HEK293 (cell line): ENCODE measurements at regions not wholly inside any gene's neighbourhood (a gene's known extent, or its start where the extent isn't known, plus 50 kb on each side); places are given as distances from the start of the nearest gene placed in this dataset.

Experiments
- CTCF ChIA-PET: fragments of 350-600 bp; formaldehyde crosslinking; extraction: SDS; loops from one replicate; lab custom pipeline; 2021; ENCODE audit warnings: antibody characterized with exemption; lab: Yijun Ruan, JAX
- POLR2A ChIA-PET: fragments of 300-600 bp; formaldehyde crosslinking; extraction: SDS; loops from one replicate; lab custom pipeline; 2020; ENCODE audit warnings: antibody characterized with exemption, inconsistent platforms; lab: Yijun Ruan, JAX
- H3K27ac ChIP-seq: fragments of 200-500 bp; sonication (Bioruptor generic); 2 replicates; pipeline ENCODE4 v1.5.1; 2014; ENCODE audit warnings: low read depth, low read length, control low read depth, inconsistent platforms; ENCODE audit errors: extremely low read depth
- H3K36me3 ChIP-seq, 2 experiments: fragments of 200-500 bp in 1 of 2; sonication (Bioruptor generic) in 1 of 2; 1 replicate in 1 of 2; 2 replicates in 1 of 2; pipeline ENCODE4 v1.5.1; 2014 to 2017; ENCODE audit warnings: inconsistent platforms in 2 of 2, low read length in 2 of 2; ENCODE audit not compliant: control insufficient read depth in 2 of 2, insufficient read depth in 1 of 2
- H3K4me1 ChIP-seq: fragments of 200-500 bp; sonication (Bioruptor generic); 2 replicates; pipeline ENCODE4 v1.5.1; 2014; ENCODE audit warnings: mild to moderate bottlenecking, low read length, inconsistent platforms; ENCODE audit not compliant: control insufficient read depth, insufficient read depth
- H3K4me3 ChIP-seq: 2 replicates; pipeline ENCODE4 v1.5.1; 2011; ENCODE audit warnings: low read depth, mild to moderate bottlenecking, control low read depth, low read length, moderate library complexity
- H3K9me3 ChIP-seq: fragments of 200-500 bp; sonication (Bioruptor generic); 2 replicates; pipeline ENCODE4 v1.5.1; 2014; ENCODE audit warnings: low read depth, low read length, inconsistent platforms; ENCODE audit not compliant: control insufficient read depth, insufficient read depth
- ZNF48 ChIP-seq: fragments of 450-650 bp; formaldehyde crosslinking; IDR thresholded peaks from 2 replicates; pipeline ENCODE4 v1.5.1; 2016; ENCODE audit warnings: missing biosample characterization, missing genetic modification characterization
- ZNF555 ChIP-seq: fragments of 450-650 bp; formaldehyde crosslinking; conservative IDR thresholded peaks from 2 replicates; pipeline ENCODE4 v1.5.1; 2017; ENCODE audit warnings: missing biosample characterization, mild to moderate bottlenecking, missing genetic modification characterization, inconsistent platforms
- ZNF670 ChIP-seq: fragments of 450-650 bp; formaldehyde crosslinking; IDR thresholded peaks from 2 replicates; pipeline ENCODE4 v1.5.1; 2016; ENCODE audit warnings: missing biosample characterization, missing genetic modification characterization, low read depth
- ZNF76 ChIP-seq: fragments of 450-650 bp; formaldehyde crosslinking; IDR thresholded peaks from 2 replicates; pipeline ENCODE4; 2016; ENCODE audit warnings: low read depth, missing biosample characterization, missing genetic modification characterization, borderline replicate concordance
- TF ChIP-seq, protein P1 (sequence below): fragments of 450-650 bp; formaldehyde crosslinking; IDR thresholded peaks from 2 replicates; pipeline ENCODE4 v1.5.1; 2017; ENCODE audit warnings: missing biosample characterization, missing genetic modification characterization
- TF ChIP-seq, protein P2 (sequence below): fragments of 450-650 bp; formaldehyde crosslinking; IDR thresholded peaks from 2 replicates; pipeline ENCODE4 v1.5.1; 2016; ENCODE audit warnings: missing biosample characterization, missing genetic modification characterization, borderline replicate concordance
- TF ChIP-seq, protein P3 (sequence below): fragments of 450-650 bp; formaldehyde crosslinking; conservative IDR thresholded peaks from 2 replicates; pipeline ENCODE4 v1.5.1; 2016; ENCODE audit warnings: low read depth, missing biosample characterization, missing genetic modification characterization
- TF ChIP-seq, protein P4 (sequence below): fragments of 450-650 bp; IDR thresholded peaks from 2 replicates; pipeline ENCODE4 v1.5.1; 2018; ENCODE audit warnings: missing biosample characterization, missing genetic modification characterization
- TF ChIP-seq, protein P5 (sequence below): fragments of 450-650 bp; formaldehyde crosslinking; IDR thresholded peaks from 2 replicates; pipeline ENCODE4 v1.5.1; 2016; ENCODE audit warnings: missing biosample characterization, missing genetic modification characterization
- TF ChIP-seq, protein P6 (sequence below): fragments of 450-650 bp; formaldehyde crosslinking; IDR thresholded peaks from 2 replicates; pipeline ENCODE4 v1.5.1; 2016; ENCODE audit warnings: missing biosample characterization, missing genetic modification characterization

DNA sequence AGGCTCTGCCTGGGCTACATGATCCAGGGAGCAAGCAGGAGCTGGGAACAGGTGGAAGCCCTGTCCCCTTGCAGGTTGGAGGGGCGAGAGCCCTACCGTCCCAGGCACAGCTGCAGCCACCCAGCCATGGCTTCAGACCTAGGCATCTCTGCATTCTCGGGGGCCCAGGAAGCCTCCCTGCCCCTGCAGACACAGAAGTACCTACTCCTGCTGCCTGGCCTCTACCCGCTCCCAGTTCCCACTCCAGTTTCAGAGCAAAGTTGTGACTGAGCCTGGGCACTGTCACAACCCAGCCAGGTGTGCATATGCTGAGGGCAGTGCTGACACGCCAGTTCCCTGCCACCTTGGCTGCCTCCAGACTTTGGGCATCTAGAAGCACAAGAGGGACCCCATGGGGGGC is 645.9 kb downstream of the HTR1B start:
- Histone ChIP-seq H3K9me3 (no peaks in the 10 kb centered on the region), H3K4me3 (no peak overlapping the region), H3K36me3 (no peaks in the 10 kb centered on the region), H3K4me1 (no peaks in the 10 kb centered on the region), H3K27ac (no peak overlapping the region)
- CTCF ChIA-PET = no interaction called here
- TF ChIP-seq, protein P1, sequence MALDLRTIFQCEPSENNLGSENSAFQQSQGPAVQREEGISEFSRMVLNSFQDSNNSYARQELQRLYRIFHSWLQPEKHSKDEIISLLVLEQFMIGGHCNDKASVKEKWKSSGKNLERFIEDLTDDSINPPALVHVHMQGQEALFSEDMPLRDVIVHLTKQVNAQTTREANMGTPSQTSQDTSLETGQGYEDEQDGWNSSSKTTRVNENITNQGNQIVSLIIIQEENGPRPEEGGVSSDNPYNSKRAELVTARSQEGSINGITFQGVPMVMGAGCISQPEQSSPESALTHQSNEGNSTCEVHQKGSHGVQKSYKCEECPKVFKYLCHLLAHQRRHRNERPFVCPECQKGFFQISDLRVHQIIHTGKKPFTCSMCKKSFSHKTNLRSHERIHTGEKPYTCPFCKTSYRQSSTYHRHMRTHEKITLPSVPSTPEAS (tag by site-specific recombination) = no peak
- TF ChIP-seq, protein P2, sequence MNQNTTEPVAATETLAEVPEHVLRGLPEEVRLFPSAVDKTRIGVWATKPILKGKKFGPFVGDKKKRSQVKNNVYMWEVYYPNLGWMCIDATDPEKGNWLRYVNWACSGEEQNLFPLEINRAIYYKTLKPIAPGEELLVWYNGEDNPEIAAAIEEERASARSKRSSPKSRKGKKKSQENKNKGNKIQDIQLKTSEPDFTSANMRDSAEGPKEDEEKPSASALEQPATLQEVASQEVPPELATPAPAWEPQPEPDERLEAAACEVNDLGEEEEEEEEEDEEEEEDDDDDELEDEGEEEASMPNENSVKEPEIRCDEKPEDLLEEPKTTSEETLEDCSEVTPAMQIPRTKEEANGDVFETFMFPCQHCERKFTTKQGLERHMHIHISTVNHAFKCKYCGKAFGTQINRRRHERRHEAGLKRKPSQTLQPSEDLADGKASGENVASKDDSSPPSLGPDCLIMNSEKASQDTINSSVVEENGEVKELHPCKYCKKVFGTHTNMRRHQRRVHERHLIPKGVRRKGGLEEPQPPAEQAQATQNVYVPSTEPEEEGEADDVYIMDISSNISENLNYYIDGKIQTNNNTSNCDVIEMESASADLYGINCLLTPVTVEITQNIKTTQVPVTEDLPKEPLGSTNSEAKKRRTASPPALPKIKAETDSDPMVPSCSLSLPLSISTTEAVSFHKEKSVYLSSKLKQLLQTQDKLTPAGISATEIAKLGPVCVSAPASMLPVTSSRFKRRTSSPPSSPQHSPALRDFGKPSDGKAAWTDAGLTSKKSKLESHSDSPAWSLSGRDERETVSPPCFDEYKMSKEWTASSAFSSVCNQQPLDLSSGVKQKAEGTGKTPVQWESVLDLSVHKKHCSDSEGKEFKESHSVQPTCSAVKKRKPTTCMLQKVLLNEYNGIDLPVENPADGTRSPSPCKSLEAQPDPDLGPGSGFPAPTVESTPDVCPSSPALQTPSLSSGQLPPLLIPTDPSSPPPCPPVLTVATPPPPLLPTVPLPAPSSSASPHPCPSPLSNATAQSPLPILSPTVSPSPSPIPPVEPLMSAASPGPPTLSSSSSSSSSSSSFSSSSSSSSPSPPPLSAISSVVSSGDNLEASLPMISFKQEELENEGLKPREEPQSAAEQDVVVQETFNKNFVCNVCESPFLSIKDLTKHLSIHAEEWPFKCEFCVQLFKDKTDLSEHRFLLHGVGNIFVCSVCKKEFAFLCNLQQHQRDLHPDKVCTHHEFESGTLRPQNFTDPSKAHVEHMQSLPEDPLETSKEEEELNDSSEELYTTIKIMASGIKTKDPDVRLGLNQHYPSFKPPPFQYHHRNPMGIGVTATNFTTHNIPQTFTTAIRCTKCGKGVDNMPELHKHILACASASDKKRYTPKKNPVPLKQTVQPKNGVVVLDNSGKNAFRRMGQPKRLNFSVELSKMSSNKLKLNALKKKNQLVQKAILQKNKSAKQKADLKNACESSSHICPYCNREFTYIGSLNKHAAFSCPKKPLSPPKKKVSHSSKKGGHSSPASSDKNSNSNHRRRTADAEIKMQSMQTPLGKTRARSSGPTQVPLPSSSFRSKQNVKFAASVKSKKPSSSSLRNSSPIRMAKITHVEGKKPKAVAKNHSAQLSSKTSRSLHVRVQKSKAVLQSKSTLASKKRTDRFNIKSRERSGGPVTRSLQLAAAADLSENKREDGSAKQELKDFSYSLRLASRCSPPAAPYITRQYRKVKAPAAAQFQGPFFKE (tag by site-specific recombination) = no peak
- TF ChIP-seq, protein P3, sequence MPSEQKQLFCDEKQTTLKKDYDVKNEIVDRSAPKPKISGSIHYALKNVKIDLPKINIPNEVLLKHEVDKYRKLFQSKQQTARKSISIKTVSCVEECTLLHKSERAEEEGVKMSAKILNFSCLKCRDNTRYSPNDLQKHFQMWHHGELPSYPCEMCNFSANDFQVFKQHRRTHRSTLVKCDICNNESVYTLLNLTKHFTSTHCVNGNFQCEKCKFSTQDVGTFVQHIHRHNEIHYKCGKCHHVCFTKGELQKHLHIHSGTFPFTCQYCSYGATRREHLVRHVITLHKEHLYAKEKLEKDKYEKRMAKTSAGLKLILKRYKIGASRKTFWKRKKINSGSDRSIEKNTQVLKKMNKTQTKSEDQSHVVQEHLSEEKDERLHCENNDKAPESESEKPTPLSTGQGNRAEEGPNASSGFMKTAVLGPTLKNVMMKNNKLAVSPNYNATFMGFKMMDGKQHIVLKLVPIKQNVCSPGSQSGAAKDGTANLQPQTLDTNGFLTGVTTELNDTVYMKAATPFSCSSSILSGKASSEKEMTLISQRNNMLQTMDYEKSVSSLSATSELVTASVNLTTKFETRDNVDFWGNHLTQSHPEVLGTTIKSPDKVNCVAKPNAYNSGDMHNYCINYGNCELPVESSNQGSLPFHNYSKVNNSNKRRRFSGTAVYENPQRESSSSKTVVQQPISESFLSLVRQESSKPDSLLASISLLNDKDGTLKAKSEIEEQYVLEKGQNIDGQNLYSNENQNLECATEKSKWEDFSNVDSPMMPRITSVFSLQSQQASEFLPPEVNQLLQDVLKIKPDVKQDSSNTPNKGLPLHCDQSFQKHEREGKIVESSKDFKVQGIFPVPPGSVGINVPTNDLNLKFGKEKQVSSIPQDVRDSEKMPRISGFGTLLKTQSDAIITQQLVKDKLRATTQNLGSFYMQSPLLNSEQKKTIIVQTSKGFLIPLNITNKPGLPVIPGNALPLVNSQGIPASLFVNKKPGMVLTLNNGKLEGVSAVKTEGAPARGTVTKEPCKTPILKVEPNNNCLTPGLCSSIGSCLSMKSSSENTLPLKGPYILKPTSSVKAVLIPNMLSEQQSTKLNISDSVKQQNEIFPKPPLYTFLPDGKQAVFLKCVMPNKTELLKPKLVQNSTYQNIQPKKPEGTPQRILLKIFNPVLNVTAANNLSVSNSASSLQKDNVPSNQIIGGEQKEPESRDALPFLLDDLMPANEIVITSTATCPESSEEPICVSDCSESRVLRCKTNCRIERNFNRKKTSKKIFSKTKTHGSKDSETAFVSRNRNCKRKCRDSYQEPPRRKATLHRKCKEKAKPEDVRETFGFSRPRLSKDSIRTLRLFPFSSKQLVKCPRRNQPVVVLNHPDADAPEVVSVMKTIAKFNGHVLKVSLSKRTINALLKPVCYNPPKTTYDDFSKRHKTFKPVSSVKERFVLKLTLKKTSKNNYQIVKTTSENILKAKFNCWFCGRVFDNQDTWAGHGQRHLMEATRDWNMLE (tag by site-specific recombination) = no peak
- TF ChIP-seq ZNF670 (tag by site-specific recombination) (no peak), ZNF48 (no peak), ZNF555 (tag by site-specific recombination) (no peak), ZNF76 (tag by site-specific recombination) (no peak)
- TF ChIP-seq, protein P4, sequence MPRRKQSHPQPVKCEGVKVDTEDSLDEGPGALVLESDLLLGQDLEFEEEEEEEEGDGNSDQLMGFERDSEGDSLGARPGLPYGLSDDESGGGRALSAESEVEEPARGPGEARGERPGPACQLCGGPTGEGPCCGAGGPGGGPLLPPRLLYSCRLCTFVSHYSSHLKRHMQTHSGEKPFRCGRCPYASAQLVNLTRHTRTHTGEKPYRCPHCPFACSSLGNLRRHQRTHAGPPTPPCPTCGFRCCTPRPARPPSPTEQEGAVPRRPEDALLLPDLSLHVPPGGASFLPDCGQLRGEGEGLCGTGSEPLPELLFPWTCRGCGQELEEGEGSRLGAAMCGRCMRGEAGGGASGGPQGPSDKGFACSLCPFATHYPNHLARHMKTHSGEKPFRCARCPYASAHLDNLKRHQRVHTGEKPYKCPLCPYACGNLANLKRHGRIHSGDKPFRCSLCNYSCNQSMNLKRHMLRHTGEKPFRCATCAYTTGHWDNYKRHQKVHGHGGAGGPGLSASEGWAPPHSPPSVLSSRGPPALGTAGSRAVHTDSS (tag by site-specific recombination) = no peak
- TF ChIP-seq, protein P5, sequence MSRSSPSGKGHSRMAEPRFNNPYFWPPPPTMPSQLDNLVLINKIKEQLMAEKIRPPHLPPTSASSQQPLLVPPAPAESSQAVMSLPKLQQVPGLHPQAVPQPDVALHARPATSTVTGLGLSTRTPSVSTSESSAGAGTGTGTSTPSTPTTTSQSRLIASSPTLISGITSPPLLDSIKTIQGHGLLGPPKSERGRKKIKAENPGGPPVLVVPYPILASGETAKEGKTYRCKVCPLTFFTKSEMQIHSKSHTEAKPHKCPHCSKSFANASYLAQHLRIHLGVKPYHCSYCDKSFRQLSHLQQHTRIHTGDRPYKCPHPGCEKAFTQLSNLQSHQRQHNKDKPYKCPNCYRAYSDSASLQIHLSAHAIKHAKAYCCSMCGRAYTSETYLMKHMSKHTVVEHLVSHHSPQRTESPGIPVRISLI = no peak
- TF ChIP-seq, protein P6, sequence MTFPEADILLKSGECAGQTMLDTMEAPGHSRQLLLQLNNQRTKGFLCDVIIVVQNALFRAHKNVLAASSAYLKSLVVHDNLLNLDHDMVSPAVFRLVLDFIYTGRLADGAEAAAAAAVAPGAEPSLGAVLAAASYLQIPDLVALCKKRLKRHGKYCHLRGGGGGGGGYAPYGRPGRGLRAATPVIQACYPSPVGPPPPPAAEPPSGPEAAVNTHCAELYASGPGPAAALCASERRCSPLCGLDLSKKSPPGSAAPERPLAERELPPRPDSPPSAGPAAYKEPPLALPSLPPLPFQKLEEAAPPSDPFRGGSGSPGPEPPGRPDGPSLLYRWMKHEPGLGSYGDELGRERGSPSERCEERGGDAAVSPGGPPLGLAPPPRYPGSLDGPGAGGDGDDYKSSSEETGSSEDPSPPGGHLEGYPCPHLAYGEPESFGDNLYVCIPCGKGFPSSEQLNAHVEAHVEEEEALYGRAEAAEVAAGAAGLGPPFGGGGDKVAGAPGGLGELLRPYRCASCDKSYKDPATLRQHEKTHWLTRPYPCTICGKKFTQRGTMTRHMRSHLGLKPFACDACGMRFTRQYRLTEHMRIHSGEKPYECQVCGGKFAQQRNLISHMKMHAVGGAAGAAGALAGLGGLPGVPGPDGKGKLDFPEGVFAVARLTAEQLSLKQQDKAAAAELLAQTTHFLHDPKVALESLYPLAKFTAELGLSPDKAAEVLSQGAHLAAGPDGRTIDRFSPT (tag by site-specific recombination) = no peak
- POLR2A ChIA-PET = no interaction called here
